Fibroblast of villous mesenchyme (primary cell): ENCODE measurements at regions not wholly inside any gene's neighbourhood (a gene's known extent, or its start where the extent isn't known, plus 50 kb on each side); places are given as distances from the start of the nearest gene placed in this dataset.

Experiments
- DNase-seq: peaks from one replicate; pipeline ENCODE4 v3.0.0-alpha.2; 2010; ENCODE audit warnings: low read depth
- H3K4me3 ChIP-seq: 2 replicates; pipeline ENCODE4 v1.5.1; 2011; ENCODE audit warnings: low read depth, mild to moderate bottlenecking, low read length
- TF ChIP-seq, protein P1 (sequence below): IDR thresholded peaks from 2 replicates; pipeline ENCODE4 v1.5.1; 2012; ENCODE audit warnings: low read depth, mild to moderate bottlenecking, low read length; ENCODE audit not compliant: insufficient read depth

DNA sequence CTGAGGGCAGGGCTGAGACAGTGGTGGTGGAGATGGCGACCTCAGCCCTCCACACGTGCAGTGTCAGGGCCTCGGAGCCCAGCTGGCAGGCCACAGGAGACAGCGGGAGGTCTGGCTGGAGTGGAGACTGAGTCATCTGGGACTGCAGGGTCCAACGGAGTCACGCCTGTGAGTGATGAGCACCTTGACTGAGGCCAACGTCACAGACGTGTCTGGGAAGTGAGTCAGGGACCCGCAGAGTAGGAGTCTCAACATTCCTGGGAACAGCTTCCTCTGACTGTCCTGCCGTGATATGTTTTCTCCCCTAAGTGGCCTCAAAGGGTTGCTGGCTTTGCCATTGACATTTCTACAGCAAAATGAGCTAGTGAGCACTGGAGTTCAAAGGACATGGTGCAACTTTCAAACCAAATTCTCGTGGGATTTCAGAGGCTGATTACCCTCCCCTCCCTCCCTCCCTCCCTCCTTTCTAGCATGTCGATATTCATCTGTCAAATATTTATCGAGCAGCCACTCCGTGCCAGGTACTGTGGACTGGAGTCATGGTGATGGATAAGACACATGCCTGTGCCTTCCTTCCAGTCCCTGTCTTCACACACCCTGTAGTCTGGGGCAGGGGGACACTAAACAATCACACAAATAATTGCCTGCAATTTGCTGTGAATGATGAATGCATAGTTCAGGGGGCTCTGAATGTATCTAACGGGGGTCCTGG lies 53.3 kb upstream of the AMOTL2 start:
- DNase-seq, result peak; percentile 94
- TF ChIP-seq, protein P1, sequence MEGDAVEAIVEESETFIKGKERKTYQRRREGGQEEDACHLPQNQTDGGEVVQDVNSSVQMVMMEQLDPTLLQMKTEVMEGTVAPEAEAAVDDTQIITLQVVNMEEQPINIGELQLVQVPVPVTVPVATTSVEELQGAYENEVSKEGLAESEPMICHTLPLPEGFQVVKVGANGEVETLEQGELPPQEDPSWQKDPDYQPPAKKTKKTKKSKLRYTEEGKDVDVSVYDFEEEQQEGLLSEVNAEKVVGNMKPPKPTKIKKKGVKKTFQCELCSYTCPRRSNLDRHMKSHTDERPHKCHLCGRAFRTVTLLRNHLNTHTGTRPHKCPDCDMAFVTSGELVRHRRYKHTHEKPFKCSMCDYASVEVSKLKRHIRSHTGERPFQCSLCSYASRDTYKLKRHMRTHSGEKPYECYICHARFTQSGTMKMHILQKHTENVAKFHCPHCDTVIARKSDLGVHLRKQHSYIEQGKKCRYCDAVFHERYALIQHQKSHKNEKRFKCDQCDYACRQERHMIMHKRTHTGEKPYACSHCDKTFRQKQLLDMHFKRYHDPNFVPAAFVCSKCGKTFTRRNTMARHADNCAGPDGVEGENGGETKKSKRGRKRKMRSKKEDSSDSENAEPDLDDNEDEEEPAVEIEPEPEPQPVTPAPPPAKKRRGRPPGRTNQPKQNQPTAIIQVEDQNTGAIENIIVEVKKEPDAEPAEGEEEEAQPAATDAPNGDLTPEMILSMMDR, result no peak
- H3K4me3 ChIP-seq, result no peak overlapping the region

DNA sequence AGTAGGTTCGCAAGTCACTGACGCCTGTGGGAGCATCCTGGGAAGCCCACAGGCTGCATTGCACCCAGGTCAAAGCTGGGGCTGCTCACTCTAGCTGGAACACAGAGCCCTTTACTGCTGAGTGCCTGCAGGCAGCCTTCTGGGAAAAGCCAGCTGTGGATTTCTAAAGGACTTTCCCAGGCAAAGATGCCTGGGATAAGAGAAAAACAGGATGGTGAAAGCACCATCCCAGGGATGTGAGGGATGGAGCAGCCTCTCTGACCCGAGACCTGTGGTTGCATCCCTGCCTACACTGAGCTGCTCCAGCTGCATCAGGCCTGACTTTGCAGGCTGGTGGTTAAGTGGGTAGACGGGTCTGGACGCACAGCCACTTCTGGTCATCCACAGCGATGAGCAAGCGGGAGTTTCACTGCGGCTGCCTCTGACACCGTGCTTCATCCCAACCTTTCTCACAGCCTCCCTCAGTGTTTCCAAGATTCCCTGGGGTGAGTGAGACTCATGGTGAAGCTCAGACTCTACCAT lies 52.5 kb upstream of the AMOTL2 start:
- TF ChIP-seq, protein P1, result no peak
- H3K4me3 ChIP-seq, result no peak overlapping the region
- DNase-seq, result peak; percentile 34

DNA sequence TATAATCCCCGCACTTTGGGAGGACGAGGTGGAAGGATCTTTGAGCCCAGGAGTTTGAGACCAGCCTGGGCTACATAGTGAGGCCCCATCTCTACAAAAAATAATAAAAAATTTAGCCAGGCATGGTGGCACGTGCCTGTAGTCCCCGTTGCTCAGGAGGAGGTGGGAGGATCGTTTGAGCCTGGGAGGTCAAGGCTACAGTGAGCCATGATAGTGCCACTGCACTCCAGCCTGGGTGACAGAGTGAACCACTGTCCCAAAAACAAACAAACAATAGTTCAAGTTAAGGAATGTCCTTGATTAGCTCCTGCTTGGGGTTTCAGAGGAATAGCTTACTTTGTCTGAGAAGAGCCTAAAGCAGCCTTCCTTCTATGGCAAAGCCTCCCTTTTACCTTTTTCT lies 51.7 kb upstream of the AMOTL2 start:
- no peak overlapping the region for H3K4me3 ChIP-seq
- DNase-seq, result no peak
- TF ChIP-seq, protein P1, result no peak
